ENCODE measurements at regions not wholly inside any gene's neighbourhood (a gene's known extent, or its start where the extent isn't known, plus 50 kb on each side); places are given as distances from the start of the nearest gene placed in this dataset.

DNA sequence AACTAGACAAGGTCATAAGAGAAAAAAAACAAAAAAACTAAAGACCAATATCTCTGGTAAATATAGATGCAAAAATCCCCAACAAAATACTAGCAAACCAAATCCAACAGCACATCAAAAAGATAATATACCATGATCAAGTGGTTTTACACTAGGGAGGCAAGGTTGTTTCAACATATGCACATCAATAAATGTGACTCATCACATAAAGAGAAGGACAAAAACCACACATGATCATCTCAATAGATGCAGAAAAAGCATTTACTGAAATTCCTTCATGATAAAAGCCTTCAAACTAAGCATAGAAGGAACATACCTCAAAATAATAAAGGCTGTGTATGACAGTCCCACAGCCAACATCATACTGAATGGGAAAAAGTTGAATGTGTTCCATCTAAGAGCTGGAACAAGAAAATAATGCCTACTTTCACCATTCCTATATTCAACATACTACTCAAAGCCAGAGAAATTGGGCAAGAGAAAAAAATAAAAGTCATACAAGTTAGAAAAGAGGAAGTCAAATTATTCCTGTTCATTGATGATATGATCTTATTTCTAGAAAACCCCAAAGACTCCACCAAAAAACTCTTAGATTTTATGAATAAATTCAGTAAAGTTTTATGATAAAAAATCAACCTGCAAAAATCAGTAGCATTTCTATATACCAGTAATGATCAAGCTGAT is 72.2 kb upstream of the FAM169A start:
- no peaks in the 10 kb centered on the region for H3K36me3 ChIP-seq (ENCODE audit: control insufficient read depth in 2 of 2, insufficient read depth in 2 of 2, low read length in 1 of 2)
- H3K4me3 ChIP-seq (ENCODE audit: low read length in 2 of 2): no peak overlapping the region
- H3K4me1 ChIP-seq (ENCODE audit: control insufficient read depth in 2 of 2, insufficient read depth in 2 of 2, low read length in 2 of 2): peaks cover 6 to 14% of the 10 kb centered on the region in 2 donors
- DNase-seq (ENCODE audit: low read depth in 6 of 9, low spot score in 9 of 9): no peak
- no peaks in the 10 kb centered on the region for H3K9me3 ChIP-seq (ENCODE audit: control insufficient read depth in 2 of 2, insufficient read depth in 1 of 2, low read length in 1 of 2)
- no peaks in the 10 kb centered on the region for H3K27me3 ChIP-seq (ENCODE audit: control insufficient read depth in 2 of 2, insufficient read depth in 1 of 2, low read length in 1 of 2)
- H3K27ac ChIP-seq (ENCODE audit: low read depth in 1 of 2, low read length in 1 of 2): no peak overlapping the region

- Histone ChIP-seq H3K27ac (ENCODE audit: low read depth in 1 of 2, low read length in 1 of 2) (peak overlapping the region in 1 of 2 donors; percentile 14), H3K36me3 (ENCODE audit: control insufficient read depth in 2 of 2, insufficient read depth in 2 of 2, low read length in 1 of 2) (no peaks in the 10 kb centered on the region), H3K27me3 (ENCODE audit: control insufficient read depth in 2 of 2, insufficient read depth in 1 of 2, low read length in 1 of 2) (no peaks in the 10 kb centered on the region), H3K4me1 (ENCODE audit: control insufficient read depth in 2 of 2, insufficient read depth in 2 of 2, low read length in 2 of 2) (peaks cover 6 to 14% of the 10 kb centered on the region in 2 donors), H3K4me3 (ENCODE audit: low read length in 2 of 2) (no peak overlapping the region), H3K9me3 (ENCODE audit: control insufficient read depth in 2 of 2, insufficient read depth in 1 of 2, low read length in 1 of 2) (no peaks in the 10 kb centered on the region)
- 68% methylated on average over 4 of the region's 4 CpGs for WGBS
- no peak for DNase-seq (ENCODE audit: low read depth in 6 of 9, low spot score in 9 of 9)
Measured at GRCh38 chr5:74935752-74936091, 69.5 kb upstream of the FAM169A start.

- H3K4me3 ChIP-seq (ENCODE audit: low read length in 2 of 2): no peak overlapping the region
- H3K36me3 ChIP-seq (ENCODE audit: control insufficient read depth in 2 of 2, insufficient read depth in 2 of 2, low read length in 1 of 2): no peaks in the 10 kb centered on the region
- peaks cover 6 to 14% of the 10 kb centered on the region in 2 donors for H3K4me1 ChIP-seq (ENCODE audit: control insufficient read depth in 2 of 2, insufficient read depth in 2 of 2, low read length in 2 of 2)
- no peaks in the 10 kb centered on the region for H3K9me3 ChIP-seq (ENCODE audit: control insufficient read depth in 2 of 2, insufficient read depth in 1 of 2, low read length in 1 of 2)
- no peaks in the 10 kb centered on the region for H3K27me3 ChIP-seq (ENCODE audit: control insufficient read depth in 2 of 2, insufficient read depth in 1 of 2, low read length in 1 of 2)
- H3K27ac ChIP-seq (ENCODE audit: low read depth in 1 of 2, low read length in 1 of 2): peak overlapping the region; percentile 14 to 42
- WGBS: 5% methylated on average over 9 of the region's 9 CpGs
- peak in 4 of 9 donors; percentile 9 to 44 (median 18) for DNase-seq (ENCODE audit: low read depth in 6 of 9, low spot score in 9 of 9)
Measured at GRCh38 chr5:74934949-74935751, 69.0 kb upstream of the FAM169A start.

- 96% methylated on average over 2 of the region's 2 CpGs for WGBS
- DNase-seq (ENCODE audit: low read depth in 6 of 9, low spot score in 9 of 9): no peak
Measured at GRCh38 chr5:74927336-74927735, 61.1 kb upstream of the FAM169A start.

DNA sequence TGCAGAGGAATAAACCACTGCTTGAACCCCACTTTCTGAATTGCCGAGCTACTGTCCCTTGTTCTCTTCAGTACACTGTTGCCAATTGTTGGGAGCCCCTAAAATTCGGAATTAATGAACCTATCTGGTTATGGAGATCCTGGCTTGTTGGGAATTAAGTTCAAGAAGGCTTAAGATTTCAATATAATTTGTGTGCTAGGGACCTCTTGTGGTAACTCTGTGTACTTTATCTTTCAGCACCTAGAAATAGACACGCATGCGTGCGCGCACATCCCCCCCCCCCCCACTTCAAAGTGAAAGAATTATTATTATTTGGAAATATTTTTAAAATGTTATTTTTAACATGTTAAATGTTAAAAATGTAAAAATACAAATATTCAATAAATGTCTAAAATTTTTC is 53.3 kb upstream of the FAM169A start:
- peak in 6 of 9 donors; percentile 17 to 59 (median 30) for DNase-seq (ENCODE audit: low read depth in 6 of 9, low spot score in 9 of 9)
- no peak overlapping the region for H3K27ac ChIP-seq (ENCODE audit: low read depth in 1 of 2, low read length in 1 of 2)
- WGBS: 13% methylated on average over 6 of the region's 6 CpGs
- H3K4me3 ChIP-seq (ENCODE audit: low read length in 2 of 2): no peak overlapping the region
- H3K27me3 ChIP-seq (ENCODE audit: control insufficient read depth in 2 of 2, insufficient read depth in 1 of 2, low read length in 1 of 2): no peaks in the 10 kb centered on the region
- H3K9me3 ChIP-seq (ENCODE audit: control insufficient read depth in 2 of 2, insufficient read depth in 1 of 2, low read length in 1 of 2): no peaks in the 10 kb centered on the region
- no peaks in the 10 kb centered on the region for H3K4me1 ChIP-seq (ENCODE audit: control insufficient read depth in 2 of 2, insufficient read depth in 2 of 2, low read length in 2 of 2)
- H3K36me3 ChIP-seq (ENCODE audit: control insufficient read depth in 2 of 2, insufficient read depth in 2 of 2, low read length in 1 of 2): no peaks in the 10 kb centered on the region

More at GRCh38 chr5:74927336-74927735, 61.1 kb upstream of the FAM169A start:
- Histone ChIP-seq H3K27me3 (ENCODE audit: control insufficient read depth in 2 of 2, insufficient read depth in 1 of 2, low read length in 1 of 2) (no peaks in the 10 kb centered on the region), H3K36me3 (ENCODE audit: control insufficient read depth in 2 of 2, insufficient read depth in 2 of 2, low read length in 1 of 2) (no peaks in the 10 kb centered on the region), H3K27ac (ENCODE audit: low read depth in 1 of 2, low read length in 1 of 2) (no peak overlapping the region), H3K9me3 (ENCODE audit: control insufficient read depth in 2 of 2, insufficient read depth in 1 of 2, low read length in 1 of 2) (no peaks in the 10 kb centered on the region), H3K4me3 (ENCODE audit: low read length in 2 of 2) (no peak overlapping the region), H3K4me1 (ENCODE audit: control insufficient read depth in 2 of 2, insufficient read depth in 2 of 2, low read length in 2 of 2) (no peaks in the 10 kb centered on the region)

DNA sequence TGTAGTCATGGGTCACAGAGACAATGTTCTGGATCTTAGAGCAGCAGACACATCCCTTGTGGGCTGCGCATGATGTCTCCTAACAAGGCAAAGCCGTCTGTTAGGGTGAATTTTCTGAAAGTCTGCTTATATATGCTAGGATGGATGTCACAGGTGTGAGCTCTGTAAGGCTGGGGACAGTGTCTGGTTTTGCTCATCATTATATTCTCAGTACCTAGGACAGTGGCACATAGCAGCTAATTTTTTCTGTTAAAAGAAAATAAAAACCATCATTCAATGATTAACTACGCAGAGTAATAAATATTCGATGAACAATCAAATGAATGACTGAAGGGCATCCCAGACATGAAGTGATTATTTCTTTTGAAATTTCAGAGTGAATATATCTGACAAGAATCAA is 52.9 kb upstream of the FAM169A start:
- no peaks in the 10 kb centered on the region for H3K36me3 ChIP-seq (ENCODE audit: control insufficient read depth in 2 of 2, insufficient read depth in 2 of 2, low read length in 1 of 2)
- no peaks in the 10 kb centered on the region for H3K9me3 ChIP-seq (ENCODE audit: control insufficient read depth in 2 of 2, insufficient read depth in 1 of 2, low read length in 1 of 2)
- H3K27ac ChIP-seq (ENCODE audit: low read depth in 1 of 2, low read length in 1 of 2): no peak overlapping the region
- DNase-seq (ENCODE audit: low read depth in 6 of 9, low spot score in 9 of 9): no peak
- 88% methylated on average over 4 of the region's 4 CpGs for WGBS
- H3K27me3 ChIP-seq (ENCODE audit: control insufficient read depth in 2 of 2, insufficient read depth in 1 of 2, low read length in 1 of 2): no peaks in the 10 kb centered on the region
- H3K4me3 ChIP-seq (ENCODE audit: low read length in 2 of 2): no peak overlapping the region
- H3K4me1 ChIP-seq (ENCODE audit: control insufficient read depth in 2 of 2, insufficient read depth in 2 of 2, low read length in 2 of 2): no peaks in the 10 kb centered on the region

DNA sequence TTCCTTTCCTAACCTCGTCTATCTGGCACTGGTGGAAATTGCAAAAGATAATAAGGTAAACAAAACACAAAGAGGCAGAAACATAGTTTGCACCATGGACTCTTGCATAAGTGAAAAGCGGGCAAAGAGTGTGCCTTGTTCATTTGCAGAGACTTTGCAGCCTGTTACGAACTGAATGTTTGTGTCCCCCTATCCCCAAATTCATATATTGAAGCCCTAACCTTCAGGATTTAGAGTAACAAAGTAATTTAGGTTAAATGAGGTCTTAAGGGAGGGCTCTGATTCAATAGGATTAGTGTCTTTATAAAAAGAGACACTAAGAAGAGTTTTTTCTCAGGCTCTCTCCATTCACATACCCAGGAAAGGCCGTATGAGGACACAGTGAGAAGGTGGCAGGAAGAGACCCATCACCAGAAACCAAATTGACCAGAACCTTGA is 52.1 kb upstream of the FAM169A start:
- no peak overlapping the region for H3K27ac ChIP-seq (ENCODE audit: low read depth in 1 of 2, low read length in 1 of 2)

GRCh38 chr5:74916831-74917710 is 50.9 kb upstream of the FAM169A start:
- WGBS: 96% methylated on average over 7 of the region's 7 CpGs
- H3K9me3 ChIP-seq (ENCODE audit: control insufficient read depth in 2 of 2, insufficient read depth in 1 of 2, low read length in 1 of 2): no peaks in the 10 kb centered on the region
- DNase-seq (ENCODE audit: low read depth in 6 of 9, low spot score in 9 of 9): no peak
- H3K4me3 ChIP-seq (ENCODE audit: low read length in 2 of 2): no peak overlapping the region
- no peaks in the 10 kb centered on the region for H3K27me3 ChIP-seq (ENCODE audit: control insufficient read depth in 2 of 2, insufficient read depth in 1 of 2, low read length in 1 of 2)
- no peak overlapping the region for H3K27ac ChIP-seq (ENCODE audit: low read depth in 1 of 2, low read length in 1 of 2)
- H3K36me3 ChIP-seq (ENCODE audit: control insufficient read depth in 2 of 2, insufficient read depth in 2 of 2, low read length in 1 of 2): no peaks in the 10 kb centered on the region
- no peaks in the 10 kb centered on the region for H3K4me1 ChIP-seq (ENCODE audit: control insufficient read depth in 2 of 2, insufficient read depth in 2 of 2, low read length in 2 of 2)

More for the DNA sequence above, 52.1 kb upstream of the FAM169A start:
- no peaks in the 10 kb centered on the region for H3K36me3 ChIP-seq (ENCODE audit: control insufficient read depth in 2 of 2, insufficient read depth in 2 of 2, low read length in 1 of 2)
- no peaks in the 10 kb centered on the region for H3K9me3 ChIP-seq (ENCODE audit: control insufficient read depth in 2 of 2, insufficient read depth in 1 of 2, low read length in 1 of 2)
- H3K4me1 ChIP-seq (ENCODE audit: control insufficient read depth in 2 of 2, insufficient read depth in 2 of 2, low read length in 2 of 2): no peaks in the 10 kb centered on the region
- no peak overlapping the region for H3K4me3 ChIP-seq (ENCODE audit: low read length in 2 of 2)
- no peak for DNase-seq (ENCODE audit: low read depth in 6 of 9, low spot score in 9 of 9)
- H3K27me3 ChIP-seq (ENCODE audit: control insufficient read depth in 2 of 2, insufficient read depth in 1 of 2, low read length in 1 of 2): no peaks in the 10 kb centered on the region
- 94% methylated on average over 4 of the region's 4 CpGs for WGBS
